HG02938 (cell line): ENCODE measurements at regions not wholly inside any gene's neighbourhood (a gene's known extent, or its start where the extent isn't known, plus 50 kb on each side); places are given as distances from the start of the nearest gene placed in this dataset.

Experiments
- ATAC-seq: cut with Tn5 transposase; IDR thresholded peaks from one replicate; pipeline ENCODE4 v1.9.1; 2021; ENCODE audit warnings: mild to moderate bottlenecking, moderate library complexity; ENCODE audit not compliant: unreplicated experiment

DNA sequence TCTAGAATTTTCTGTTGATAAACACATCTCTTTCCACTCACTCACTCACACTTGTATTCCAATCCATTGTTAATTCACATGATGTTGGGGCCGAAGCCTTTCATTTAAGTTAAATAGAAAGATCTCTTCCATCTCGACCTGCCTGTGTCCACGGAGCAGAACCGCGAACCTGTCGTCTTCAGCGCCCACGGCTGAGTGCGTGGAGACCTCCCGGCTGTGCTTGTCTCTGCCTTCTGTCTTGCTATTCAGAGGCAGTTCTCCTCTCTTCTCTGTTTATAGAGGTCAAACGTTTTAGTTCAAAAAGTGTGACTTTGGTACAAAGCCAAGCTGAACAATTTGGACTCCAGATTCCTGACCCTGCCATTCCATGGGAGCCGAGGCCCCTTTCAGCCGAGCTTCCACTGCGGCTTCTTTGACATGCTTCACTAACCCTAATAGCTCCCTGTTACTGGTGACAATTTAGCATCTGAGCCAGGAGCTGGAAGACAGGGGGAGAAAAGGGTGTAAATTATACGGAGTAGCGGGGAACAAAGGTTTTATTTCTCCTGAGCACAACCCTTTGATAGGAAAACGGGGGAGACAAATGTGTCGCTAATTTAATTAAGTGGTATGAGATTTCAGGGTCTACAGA, 314.4 kb upstream of the IRX4 start:
- no peak for ATAC-seq

- ATAC-seq = no peak
These were observed 313.7 kb upstream of the IRX4 start for GRCh38 chr5:2196416-2196815.

DNA sequence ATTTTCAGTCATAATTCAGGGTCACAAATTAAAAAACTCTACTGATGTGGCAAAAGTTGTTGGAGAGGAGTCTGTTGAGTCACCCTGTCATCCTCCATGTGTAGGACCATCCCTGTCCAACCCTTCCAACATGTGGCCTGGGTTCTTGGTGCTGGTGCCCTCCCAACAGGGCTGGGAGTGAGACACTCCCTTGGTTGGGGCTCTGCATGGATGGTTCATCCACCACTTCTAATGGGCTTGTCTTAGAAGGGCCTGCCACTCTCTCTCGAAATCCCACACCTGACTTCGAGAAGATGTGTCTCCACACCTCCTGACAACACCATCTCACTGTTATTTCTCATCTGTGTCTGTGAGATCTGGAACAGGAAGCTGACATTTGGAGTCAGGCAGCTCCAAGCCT, 312.2 kb upstream of the IRX4 start:
- ATAC-seq = no peak

GRCh38 chr5:2194236-2194555, 311.5 kb upstream of the IRX4 start:
- ATAC-seq = no peak

- no peak for ATAC-seq
These were observed 311.0 kb upstream of the IRX4 start for GRCh38 chr5:2193542-2194235.

- ATAC-seq = no peak
These were observed 310.4 kb upstream of the IRX4 start for GRCh38 chr5:2193142-2193541.

- ATAC-seq = no peak
These were observed 309.8 kb upstream of the IRX4 start for GRCh38 chr5:2192496-2192895.

DNA sequence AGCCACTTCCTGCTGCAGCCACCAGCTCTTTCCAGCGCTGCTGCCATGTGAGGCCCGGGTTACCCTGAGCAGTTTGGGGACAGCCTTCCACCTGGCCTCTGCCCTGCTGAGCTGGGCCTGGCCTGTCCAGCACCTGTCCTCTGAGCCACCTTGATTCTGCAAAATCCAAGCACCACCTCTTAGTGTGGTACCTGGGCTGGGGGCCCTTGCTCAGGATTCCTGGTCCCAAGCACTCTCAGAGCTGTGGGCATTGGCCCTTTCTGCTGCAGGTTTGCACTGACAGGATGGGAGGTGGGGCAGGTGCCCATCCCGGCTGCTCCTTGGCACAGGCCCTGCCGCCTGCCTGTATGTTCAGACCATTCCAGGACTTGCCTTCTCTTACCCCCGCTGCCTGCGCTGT, 309.2 kb upstream of the IRX4 start:
- ATAC-seq = no peak

DNA sequence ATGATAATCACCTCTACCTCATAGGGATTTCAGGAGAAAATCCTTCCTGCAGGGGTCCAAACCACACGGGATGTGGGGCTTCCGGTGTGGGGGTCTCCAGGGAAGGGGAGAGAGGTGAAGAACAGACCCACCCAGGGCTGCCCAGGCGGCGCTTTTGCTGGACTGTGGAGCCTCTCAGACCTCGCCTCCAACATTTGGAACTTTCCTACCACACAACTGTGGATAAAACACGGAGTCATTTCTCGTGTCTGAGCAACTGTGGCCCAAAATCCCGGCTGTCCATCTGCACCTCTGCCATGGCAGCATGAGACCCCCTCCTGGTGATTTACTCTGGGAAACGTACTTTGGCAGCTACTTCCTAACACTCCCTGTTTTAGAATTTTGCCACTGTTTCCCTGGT, 307.8 kb upstream of the IRX4 start:
- no peak for ATAC-seq

DNA sequence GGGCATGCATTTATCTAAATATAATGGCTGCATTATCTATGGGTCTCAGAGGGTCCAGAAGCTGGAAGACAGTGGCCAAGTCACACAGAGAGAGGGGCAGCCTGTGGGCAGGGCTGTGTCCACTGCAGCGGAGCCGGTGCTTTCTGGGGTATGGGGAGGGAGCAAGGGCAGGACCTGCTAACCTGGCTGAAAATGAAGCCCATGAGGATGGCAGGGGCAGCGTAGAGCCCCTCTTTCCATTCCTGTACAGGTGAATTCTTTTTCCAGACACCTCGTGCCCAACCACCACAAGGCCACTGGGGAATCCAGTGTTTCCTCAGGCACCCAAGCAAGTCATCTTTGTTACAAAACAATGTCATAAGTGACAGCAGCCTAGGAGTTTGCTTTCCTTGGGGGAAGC, 305.9 kb upstream of the IRX4 start:
- no peak for ATAC-seq

DNA sequence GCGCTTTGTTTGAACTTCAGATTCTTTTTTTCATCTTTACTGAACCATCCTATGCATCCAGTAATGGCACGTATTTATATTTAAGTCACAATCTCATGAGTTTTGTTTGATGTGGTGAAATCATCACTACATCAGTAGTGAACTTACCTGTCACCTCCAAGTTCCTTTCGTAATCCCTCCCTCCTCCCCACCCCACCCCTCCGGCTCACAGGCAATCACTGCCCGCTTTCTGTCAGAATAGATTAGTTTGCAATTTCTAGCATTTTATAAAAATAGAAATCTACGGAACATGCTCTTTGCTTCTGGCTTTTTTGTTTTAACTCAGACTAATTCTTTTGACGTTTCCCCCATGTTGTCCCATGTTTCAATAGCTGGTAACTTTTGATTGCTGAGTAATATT, 305.4 kb upstream of the IRX4 start:
- ATAC-seq = no peak

GRCh38 chr5:2187687-2188086, 305.0 kb upstream of the IRX4 start:
- no peak for ATAC-seq

DNA sequence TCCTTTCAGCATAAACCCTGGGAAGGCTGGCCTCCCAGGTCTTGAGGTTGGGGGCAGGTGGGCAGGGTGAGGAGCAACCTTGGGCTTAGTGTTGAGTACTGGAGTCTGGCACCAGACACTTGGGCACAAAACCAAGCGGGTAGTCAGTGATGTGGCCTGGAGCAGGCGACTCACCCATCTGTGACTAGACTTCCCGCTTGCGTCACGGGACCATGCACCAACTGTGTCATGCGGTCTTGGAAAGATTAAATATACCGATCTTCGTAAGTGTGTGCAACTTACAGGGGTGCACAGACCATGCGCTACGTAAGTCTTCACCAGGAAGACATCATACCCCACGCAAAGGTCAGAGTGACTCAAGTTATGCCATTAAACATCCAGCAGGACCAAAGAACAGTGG, 304.4 kb upstream of the IRX4 start:
- no peak for ATAC-seq

DNA sequence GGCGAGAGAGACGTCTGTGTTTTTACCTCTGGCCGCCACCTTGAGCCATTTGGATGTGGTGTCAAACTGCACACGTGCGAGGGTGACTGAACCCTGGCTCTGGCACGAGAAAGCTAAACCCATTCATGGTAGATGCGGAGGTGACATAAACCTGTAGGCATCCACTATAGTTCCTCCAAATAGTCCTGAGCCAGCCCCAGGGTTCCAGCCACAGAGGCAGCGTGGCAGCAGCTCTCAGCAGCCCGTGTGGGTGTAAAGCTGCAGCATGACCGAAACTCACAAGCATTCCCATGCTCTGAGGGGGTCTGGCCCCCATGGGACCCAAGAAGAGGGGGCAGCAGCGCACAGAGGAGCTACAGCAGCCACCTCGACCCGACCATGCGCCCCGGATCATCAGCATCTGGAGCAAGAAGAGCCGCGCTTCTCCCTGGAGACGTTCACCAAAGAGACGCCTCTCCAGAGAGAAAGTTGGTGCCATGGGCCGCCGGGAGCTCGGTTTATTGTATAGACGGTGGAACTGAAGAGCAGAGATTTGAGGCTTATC, 303.8 kb upstream of the IRX4 start:
- no peak for ATAC-seq

DNA sequence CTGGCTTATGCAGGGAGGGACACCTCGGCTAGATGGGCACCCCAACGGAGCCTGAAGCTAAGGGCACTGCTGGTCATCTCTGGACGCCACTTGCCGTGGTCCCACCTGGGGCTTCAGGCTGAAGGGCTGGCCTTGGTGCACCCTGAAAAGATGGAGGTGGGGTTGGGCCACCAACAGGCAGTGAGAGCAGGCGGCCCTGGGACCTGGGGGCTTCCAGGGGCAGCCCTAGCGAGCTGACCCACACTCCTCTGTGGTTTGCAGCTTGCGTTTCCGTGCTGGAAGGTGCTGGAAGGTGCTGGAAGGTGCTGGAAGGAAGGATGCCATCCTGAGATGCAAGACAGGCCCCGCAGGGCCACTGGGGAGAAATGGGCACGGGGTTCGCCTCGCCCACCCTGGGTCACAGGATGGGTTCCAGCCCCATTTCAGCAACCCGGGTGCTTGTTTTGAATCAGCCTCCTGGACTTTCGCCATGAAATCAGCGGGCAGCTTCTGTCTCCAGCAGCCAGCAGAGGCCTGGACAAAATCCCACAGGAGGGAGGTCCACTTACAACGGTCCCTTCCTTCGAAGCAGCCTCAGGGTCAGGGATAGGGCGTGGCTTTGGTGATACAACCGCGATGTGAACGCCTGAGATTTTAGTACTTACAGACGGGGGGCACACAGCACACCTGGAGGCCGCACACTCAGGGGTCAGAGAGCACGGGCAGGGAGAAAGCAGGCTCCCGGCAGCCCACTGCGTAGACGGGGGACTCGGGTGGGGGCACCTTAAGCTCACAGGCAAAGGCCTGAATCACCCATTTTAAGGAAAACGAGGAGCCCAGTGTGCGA, 303.1 kb upstream of the IRX4 start:
- no peak for ATAC-seq

- ATAC-seq = no peak
These were observed 302.1 kb upstream of the IRX4 start for GRCh38 chr5:2184563-2185540.

GRCh38 chr5:2184026-2184366, 301.3 kb upstream of the IRX4 start:
- ATAC-seq = no peak

- no peak for ATAC-seq
These were observed 300.7 kb upstream of the IRX4 start for GRCh38 chr5:2183154-2184025.

- no peak for ATAC-seq
These were observed 299.3 kb upstream of the IRX4 start for GRCh38 chr5:2182020-2182419.

DNA sequence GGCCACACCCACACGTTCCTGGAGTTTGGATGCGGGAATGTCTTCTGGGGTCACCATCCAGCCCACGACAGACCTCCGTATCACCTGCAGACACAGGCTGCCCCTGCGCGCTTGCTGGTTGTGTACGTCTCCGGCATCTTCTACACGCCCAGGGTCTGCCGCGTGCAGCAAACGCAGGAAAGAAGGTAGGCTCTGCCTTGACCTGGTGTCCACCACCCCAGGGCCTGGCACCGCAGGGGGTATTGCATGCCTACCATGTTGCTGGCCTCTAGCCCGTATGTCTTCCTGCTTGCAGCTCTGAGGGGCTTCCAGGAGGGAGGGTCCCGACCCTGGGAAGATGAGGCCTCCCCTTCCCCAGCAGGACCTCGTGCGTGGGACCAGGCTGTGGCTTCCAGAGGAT, 298.8 kb upstream of the IRX4 start:
- no peak for ATAC-seq
